H1 (cell line): ENCODE measurements at regions not wholly inside any gene's neighbourhood (a gene's known extent, or its start where the extent isn't known, plus 50 kb on each side); places are given as distances from the start of the nearest gene placed in this dataset.

ENCODE experiments used
- ASH2L ChIP-seq: fragments of 200-600, 300-600 bp; sonication (generic); IDR thresholded peaks from one replicate; pipeline ENCODE4 v1.7.1; 2017; ENCODE audit warnings: low read length
- BCL11A ChIP-seq, 2 experiments: IDR thresholded peaks; one replicate each; pipeline ENCODE4 v1.6.1; 2011; ENCODE audit warnings: low read depth in 2 of 2, low read length in 2 of 2, mild to moderate bottlenecking in 2 of 2
- BRCA1 ChIP-seq: IDR thresholded peaks from 2 replicates; pipeline ENCODE4 v1.6.1; 2012; ENCODE audit warnings: low read depth, low read length, improper control_type of control experiment
- CHD2 ChIP-seq: IDR thresholded peaks from 2 replicates; pipeline ENCODE4 v1.6.1; 2012; ENCODE audit warnings: low read length, improper control_type of control experiment
- CHD7 ChIP-seq: fragments of 300-600 bp; sonication (generic); IDR thresholded peaks from 2 replicates; pipeline ENCODE4 v1.7.1; 2012; ENCODE audit warnings: low read length, moderate library complexity, mild to moderate bottlenecking, inconsistent platforms; ENCODE audit not compliant: insufficient replicate concordance
- JUN ChIP-seq: IDR thresholded peaks from 2 replicates; pipeline ENCODE4 v1.6.1; 2011; ENCODE audit warnings: low read depth, mild to moderate bottlenecking, improper control_type of control experiment, low read length
- KDM4A ChIP-seq: IDR thresholded peaks from one replicate; pipeline ENCODE4 v1.7.1; 2012; ENCODE audit warnings: low read depth, mild to moderate bottlenecking, moderate library complexity, low read length, inconsistent platforms; ENCODE audit not compliant: severe bottlenecking
- KDM5A ChIP-seq: fragments of 200-600 bp; IDR thresholded peaks from 2 replicates; pipeline ENCODE4 v1.7.1; 2012; ENCODE audit warnings: mild to moderate bottlenecking, low read length, inconsistent platforms, mixed read lengths
- RFX5 ChIP-seq: IDR thresholded peaks from 2 replicates; pipeline ENCODE4 v1.6.1; 2011; ENCODE audit warnings: low read depth, low read length, improper control_type of control experiment, borderline replicate concordance
- SIRT6 ChIP-seq: IDR thresholded peaks from one replicate; pipeline ENCODE4 v1.7.1; 2012; ENCODE audit warnings: low read length, inconsistent platforms
- SP1 ChIP-seq: IDR thresholded peaks from 2 replicates; pipeline ENCODE4 v1.6.1; 2011; ENCODE audit warnings: low read depth, low read length
- SUZ12 ChIP-seq: fragments of 200-600 bp; sonication (generic); IDR thresholded peaks from 2 replicates; pipeline ENCODE4 v1.6.1; 2012; ENCODE audit warnings: mild to moderate bottlenecking, inconsistent platforms, low read length, moderate library complexity, mixed read lengths
- TBP ChIP-seq: IDR thresholded peaks from 2 replicates; pipeline ENCODE4 v1.6.1; 2011; ENCODE audit warnings: low read depth, low read length, improper control_type of control experiment

GRCh38 chr2:54372361-54372760 is 83.8 kb upstream of the SPTBN1 start (continued):
- TF ChIP-seq CHD7 (no peak), ASH2L (no peak), RFX5 (no peak), TBP (no peak), SP1 (no peak), BRCA1 (no peak), CHD2 (no peak), KDM5A (no peak), SUZ12 (no peak), BCL11A (IDR thresholded peaks at IDR 0.05; ENCODE audit: low read depth in 2 of 2, low read length in 2 of 2) (no peak), JUN (no peak), SIRT6 (no peak), KDM4A (no peak)
